Activated CD4-positive, alpha-beta T cell treated with anti-CD3 and anti-CD28 coated beads for 48 hours (primary cell): ENCODE measurements at regions not wholly inside any gene's neighbourhood (a gene's known extent, or its start where the extent isn't known, plus 50 kb on each side); places are given as distances from the start of the nearest gene placed in this dataset.

Experiments
- DNase-seq: peaks from one replicate; pipeline ENCODE4 v3.0.0-alpha.2; 2020

GRCh38 chr5:44652674-44653073, 156.1 kb upstream of the MRPS30 start:
- no peak for DNase-seq

- no peak for DNase-seq
Observed at GRCh38 chr5:44646016-44646415, 162.7 kb upstream of the MRPS30 start.

GRCh38 chr5:44645502-44645901, 163.2 kb upstream of the MRPS30 start:
- DNase-seq = no peak

- no peak for DNase-seq
Observed at GRCh38 chr5:44644628-44645027, 164.1 kb upstream of the MRPS30 start.

- no peak for DNase-seq
Observed at GRCh38 chr5:44641820-44642219, 166.9 kb upstream of the MRPS30 start.

- DNase-seq = no peak
Observed at GRCh38 chr5:44640945-44641456, 167.7 kb upstream of the MRPS30 start.

GRCh38 chr5:44637916-44638869, 170.6 kb upstream of the MRPS30 start:
- DNase-seq = no peak

GRCh38 chr5:44632344-44632743, 176.4 kb upstream of the MRPS30 start:
- DNase-seq = no peak

GRCh38 chr5:44626846-44627245, 181.9 kb upstream of the MRPS30 start:
- DNase-seq = no peak

- DNase-seq = no peak
Observed at GRCh38 chr5:44622331-44622730, 186.4 kb upstream of the MRPS30 start.

- no peak for DNase-seq
Observed at GRCh38 chr5:44619875-44620610, 188.7 kb upstream of the MRPS30 start.

GRCh38 chr5:44614845-44615244, 193.9 kb upstream of the MRPS30 start:
- no peak for DNase-seq

- DNase-seq = no peak
Observed at GRCh38 chr5:44613936-44614335, 194.8 kb upstream of the MRPS30 start.

- no peak for DNase-seq
Observed at GRCh38 chr5:44605926-44606325, 202.8 kb upstream of the MRPS30 start.

GRCh38 chr5:44603496-44604272, 205.1 kb upstream of the MRPS30 start:
- DNase-seq = no peak

- DNase-seq = no peak
Observed at GRCh38 chr5:44574678-44575077, 185.5 kb upstream of the FGF10 start.

GRCh38 chr5:44568519-44568918, 179.3 kb upstream of the FGF10 start:
- no peak for DNase-seq

- no peak for DNase-seq
Observed at GRCh38 chr5:44565902-44566301, 176.7 kb upstream of the FGF10 start.

GRCh38 chr5:44565360-44565759, 176.1 kb upstream of the FGF10 start:
- DNase-seq = no peak

- DNase-seq = no peak
Observed at GRCh38 chr5:44546286-44546685, 157.1 kb upstream of the FGF10 start.

- no peak for DNase-seq
Observed at GRCh38 chr5:44543511-44543910, 154.3 kb upstream of the FGF10 start.

- no peak for DNase-seq
Observed at GRCh38 chr5:44542470-44542869, 153.2 kb upstream of the FGF10 start.

- DNase-seq = no peak
Observed at GRCh38 chr5:44539602-44539919, 150.3 kb upstream of the FGF10 start.
